ENCODE measurements at regions not wholly inside any gene's neighbourhood (a gene's known extent, or its start where the extent isn't known, plus 50 kb on each side); places are given as distances from the start of the nearest gene placed in this dataset.

GRCh38 chr2:14932285-14932684 is 299.8 kb downstream of the LRATD1 start:
- TF ChIP-seq CTCF (IDR thresholded peaks at IDR 0.05) = no peak
- no peak for TF ChIP-seq POLR2A (IDR thresholded peaks at IDR 0.05; ENCODE audit: low read depth)
- TF ChIP-seq EP300 (IDR thresholded peaks at IDR 0.05) = no peak
